ENCODE measurements at regions not wholly inside any gene's neighbourhood (a gene's known extent, or its start where the extent isn't known, plus 50 kb on each side); places are given as distances from the start of the nearest gene placed in this dataset.

DNA sequence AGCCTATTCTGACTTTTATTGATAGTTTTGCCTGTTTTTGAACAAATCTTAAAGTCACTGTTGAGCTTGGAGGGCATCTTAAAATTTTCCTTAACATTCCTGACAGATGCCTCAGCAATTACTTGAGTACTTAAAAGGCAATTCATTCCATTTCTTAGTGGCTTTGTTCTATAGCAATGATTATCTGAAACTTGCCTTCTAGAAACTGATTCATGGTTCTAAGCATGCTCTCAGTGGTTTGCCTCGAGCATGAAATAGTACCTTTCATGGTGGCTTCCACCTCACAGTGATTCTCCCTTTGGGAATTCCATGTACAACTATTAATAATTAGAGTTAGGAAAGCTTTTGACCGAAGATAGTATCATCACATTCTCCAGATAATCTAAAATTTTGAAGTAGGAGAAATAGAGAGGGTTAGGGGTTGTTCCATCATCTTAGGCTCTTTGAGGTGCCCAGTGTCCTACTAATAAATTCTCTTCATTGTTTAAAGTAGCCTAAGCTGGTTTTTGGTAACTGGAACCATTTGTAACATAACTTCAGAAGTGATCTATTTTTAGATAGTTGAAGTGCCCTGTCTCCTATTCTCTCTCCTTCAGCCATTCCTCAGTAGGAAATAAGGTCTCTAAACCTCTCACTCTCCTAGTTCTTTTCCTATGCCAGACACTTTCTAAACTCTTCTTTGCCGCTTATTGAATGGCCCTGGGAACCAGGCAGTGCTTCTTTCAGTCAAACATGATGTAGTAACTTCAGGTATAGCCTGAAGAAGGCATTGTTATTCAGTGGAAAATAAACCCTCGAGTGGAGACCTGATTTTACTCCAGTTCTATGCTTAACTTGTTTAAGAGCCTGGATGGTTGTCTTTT is 156.1 kb downstream of the HAUS1 start:
- Histone ChIP-seq H3K27me3 (no peaks in the 10 kb centered on the region), H3K4me1 (ENCODE audit: insufficient read depth) (peaks cover 7% of the 10 kb centered on the region), H3K4me3 (no peak overlapping the region), H3K27ac (no peak overlapping the region), H2AFZ (no peak overlapping the region), H3K9me2 (replicated peaks; ENCODE audit: insufficient read depth) (no peaks in the 10 kb centered on the region), H3K4me2 (no peak overlapping the region), H4K20me1 (ENCODE audit: insufficient read depth, poor library complexity, severe bottlenecking) (no peaks in the 10 kb centered on the region), H3K79me2 (peaks cover 17% of the 10 kb centered on the region), H3K9me3 (ENCODE audit: low read depth) (no peaks in the 10 kb centered on the region), H3K36me3 (replicated peaks; ENCODE audit: insufficient read depth, low read depth) (no peaks in the 10 kb centered on the region)
- TF ChIP-seq, protein P1, sequence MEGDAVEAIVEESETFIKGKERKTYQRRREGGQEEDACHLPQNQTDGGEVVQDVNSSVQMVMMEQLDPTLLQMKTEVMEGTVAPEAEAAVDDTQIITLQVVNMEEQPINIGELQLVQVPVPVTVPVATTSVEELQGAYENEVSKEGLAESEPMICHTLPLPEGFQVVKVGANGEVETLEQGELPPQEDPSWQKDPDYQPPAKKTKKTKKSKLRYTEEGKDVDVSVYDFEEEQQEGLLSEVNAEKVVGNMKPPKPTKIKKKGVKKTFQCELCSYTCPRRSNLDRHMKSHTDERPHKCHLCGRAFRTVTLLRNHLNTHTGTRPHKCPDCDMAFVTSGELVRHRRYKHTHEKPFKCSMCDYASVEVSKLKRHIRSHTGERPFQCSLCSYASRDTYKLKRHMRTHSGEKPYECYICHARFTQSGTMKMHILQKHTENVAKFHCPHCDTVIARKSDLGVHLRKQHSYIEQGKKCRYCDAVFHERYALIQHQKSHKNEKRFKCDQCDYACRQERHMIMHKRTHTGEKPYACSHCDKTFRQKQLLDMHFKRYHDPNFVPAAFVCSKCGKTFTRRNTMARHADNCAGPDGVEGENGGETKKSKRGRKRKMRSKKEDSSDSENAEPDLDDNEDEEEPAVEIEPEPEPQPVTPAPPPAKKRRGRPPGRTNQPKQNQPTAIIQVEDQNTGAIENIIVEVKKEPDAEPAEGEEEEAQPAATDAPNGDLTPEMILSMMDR (IDR thresholded peaks at IDR 0.05; ENCODE audit: poor library complexity) = no peak
- TF ChIP-seq EZH2phosphoT487 (IDR thresholded peaks at IDR 0.05; ENCODE audit: low read depth, severe bottlenecking, unreplicated experiment) = no peak
- TF ChIP-seq EZH2 (IDR thresholded peaks at IDR 0.05; ENCODE audit: borderline replicate concordance) = no peak
- 87% methylated on average over 4 of the region's 4 CpGs for WGBS (ENCODE audit: low lambda C conversion rate, missing lambda C conversion rate)
- DNase-seq (ENCODE audit: low spot score) = no peak

DNA sequence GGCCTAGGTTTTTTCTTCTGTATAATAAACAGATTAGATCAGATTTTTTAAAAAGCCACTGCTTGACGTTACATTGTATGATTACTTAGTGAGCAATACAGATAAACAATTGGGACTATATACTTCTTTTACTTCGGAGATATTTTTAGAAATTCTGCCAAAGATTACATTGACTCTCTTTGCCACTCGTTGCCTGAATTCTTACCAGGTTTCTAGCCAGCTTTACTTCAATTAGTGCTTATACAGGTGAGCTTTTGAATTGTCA is 156.6 kb downstream of the HAUS1 start:
- H3K36me3 ChIP-seq (replicated peaks; ENCODE audit: insufficient read depth, low read depth) = no peaks in the 10 kb centered on the region
- 86% methylated on average over 3 of the region's 3 CpGs for WGBS (ENCODE audit: low lambda C conversion rate, missing lambda C conversion rate)
- DNase-seq (ENCODE audit: low spot score) = no peak
- no peak overlapping the region for H3K4me2 ChIP-seq
- TF ChIP-seq, protein P1 (IDR thresholded peaks at IDR 0.05; ENCODE audit: poor library complexity) = no peak
- TF ChIP-seq EZH2phosphoT487 (IDR thresholded peaks at IDR 0.05; ENCODE audit: low read depth, severe bottlenecking, unreplicated experiment) (no peak), EZH2 (IDR thresholded peaks at IDR 0.05; ENCODE audit: borderline replicate concordance) (no peak)
- no peaks in the 10 kb centered on the region for H4K20me1 ChIP-seq (ENCODE audit: insufficient read depth, poor library complexity, severe bottlenecking)
- no peak overlapping the region for H3K4me3 ChIP-seq
- H3K9me3 ChIP-seq (ENCODE audit: low read depth) = no peaks in the 10 kb centered on the region
- H3K4me1 ChIP-seq (ENCODE audit: insufficient read depth) = peaks cover 7% of the 10 kb centered on the region
- H3K9me2 ChIP-seq (replicated peaks; ENCODE audit: insufficient read depth) = no peaks in the 10 kb centered on the region
- H3K27me3 ChIP-seq = no peaks in the 10 kb centered on the region
- H3K27ac ChIP-seq = no peak overlapping the region
- no peak overlapping the region for H2AFZ ChIP-seq
- peaks cover 17% of the 10 kb centered on the region for H3K79me2 ChIP-seq

DNA sequence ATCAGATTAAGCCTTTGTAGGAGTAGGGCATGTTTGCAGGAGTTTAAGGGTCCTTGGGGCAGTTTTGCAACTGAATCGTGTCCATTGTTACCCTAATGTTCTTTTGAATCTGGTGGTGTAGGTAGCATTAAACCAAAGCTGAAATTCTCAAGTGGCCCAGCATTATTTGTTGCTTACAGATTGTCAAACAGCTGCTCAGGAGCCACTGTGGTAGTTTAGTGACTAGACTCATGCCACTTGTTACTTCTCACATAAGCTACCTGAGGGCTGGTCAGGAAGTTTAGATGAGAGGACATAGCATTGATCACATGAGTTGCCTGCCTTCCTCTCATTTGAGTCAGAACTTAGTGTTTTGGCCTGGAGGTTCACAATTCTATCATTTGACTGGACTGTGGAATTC is 157.6 kb downstream of the HAUS1 start:
- no peak overlapping the region for H2AFZ ChIP-seq
- H3K4me3 ChIP-seq = no peak overlapping the region
- no peaks in the 10 kb centered on the region for H3K27me3 ChIP-seq
- no peak overlapping the region for H3K4me2 ChIP-seq
- H3K27ac ChIP-seq = no peak overlapping the region
- DNase-seq (ENCODE audit: low spot score) = no peak
- no peaks in the 10 kb centered on the region for H3K4me1 ChIP-seq (ENCODE audit: insufficient read depth)
- H3K9me3 ChIP-seq (ENCODE audit: low read depth) = no peaks in the 10 kb centered on the region
- H3K9me2 ChIP-seq (replicated peaks; ENCODE audit: insufficient read depth) = no peaks in the 10 kb centered on the region
- H3K36me3 ChIP-seq (replicated peaks; ENCODE audit: insufficient read depth, low read depth) = no peaks in the 10 kb centered on the region
- H3K79me2 ChIP-seq = peaks cover 14% of the 10 kb centered on the region
- WGBS (ENCODE audit: low lambda C conversion rate, missing lambda C conversion rate) = 67% methylated on average over 1 of the region's 1 CpG
- TF ChIP-seq EZH2 (IDR thresholded peaks at IDR 0.05; ENCODE audit: borderline replicate concordance) (no peak), EZH2phosphoT487 (IDR thresholded peaks at IDR 0.05; ENCODE audit: low read depth, severe bottlenecking, unreplicated experiment) (no peak)
- TF ChIP-seq, protein P1 (IDR thresholded peaks at IDR 0.05; ENCODE audit: poor library complexity) = no peak
- H4K20me1 ChIP-seq (ENCODE audit: insufficient read depth, poor library complexity, severe bottlenecking) = no peaks in the 10 kb centered on the region

Measured in hepatocyte (in vitro differentiated cells).